LNCAP (cell line): ENCODE measurements at regions not wholly inside any gene's neighbourhood (a gene's known extent, or its start where the extent isn't known, plus 50 kb on each side); places are given as distances from the start of the nearest gene placed in this dataset.

ENCODE experiments used
- CTCF ChIP-seq: fragments of 450-650 bp; IDR thresholded peaks from 2 replicates; pipeline ENCODE4 v1.5.1; 2017; ENCODE audit warnings: mild to moderate bottlenecking

- no peak for TF ChIP-seq CTCF
These were observed 290.9 kb upstream of the MAF start for GRCh38 chr16:79891458-79891857.

- no peak for TF ChIP-seq CTCF
These were observed 287.3 kb upstream of the MAF start for GRCh38 chr16:79887541-79888540.

- no peak for TF ChIP-seq CTCF
These were observed 284.8 kb upstream of the MAF start for GRCh38 chr16:79885320-79885719.

GRCh38 chr16:79883494-79883893 is 283.0 kb upstream of the MAF start:
- no peak for TF ChIP-seq CTCF

GRCh38 chr16:79882340-79883005 is 281.9 kb upstream of the MAF start:
- TF ChIP-seq CTCF, result no peak

GRCh38 chr16:79876332-79876730 is 275.8 kb upstream of the MAF start:
- TF ChIP-seq CTCF, result no peak

- no peak for TF ChIP-seq CTCF
These were observed 273.9 kb upstream of the MAF start for GRCh38 chr16:79874391-79874790.
